Muscle of back (tissue), 3 donors: ENCODE measurements at regions not wholly inside any gene's neighbourhood (a gene's known extent, or its start where the extent isn't known, plus 50 kb on each side); places are given as distances from the start of the nearest gene placed in this dataset.
"Not testable (repeated sequence)": the region's sequence is repeated elsewhere in the genome, so short reads cannot be mapped to it uniquely, and the experiment has no call there.

Source experiments
- DNase-seq, 3 donors: peaks; one replicate each; pipeline versions ENCODE4 v3.0.0 to v3.0.0-alpha.2; 2013

GRCh38 chrX:85529141-85529540, 149.7 kb upstream of the POF1B start:
- not testable (repeated sequence) for DNase-seq

DNA sequence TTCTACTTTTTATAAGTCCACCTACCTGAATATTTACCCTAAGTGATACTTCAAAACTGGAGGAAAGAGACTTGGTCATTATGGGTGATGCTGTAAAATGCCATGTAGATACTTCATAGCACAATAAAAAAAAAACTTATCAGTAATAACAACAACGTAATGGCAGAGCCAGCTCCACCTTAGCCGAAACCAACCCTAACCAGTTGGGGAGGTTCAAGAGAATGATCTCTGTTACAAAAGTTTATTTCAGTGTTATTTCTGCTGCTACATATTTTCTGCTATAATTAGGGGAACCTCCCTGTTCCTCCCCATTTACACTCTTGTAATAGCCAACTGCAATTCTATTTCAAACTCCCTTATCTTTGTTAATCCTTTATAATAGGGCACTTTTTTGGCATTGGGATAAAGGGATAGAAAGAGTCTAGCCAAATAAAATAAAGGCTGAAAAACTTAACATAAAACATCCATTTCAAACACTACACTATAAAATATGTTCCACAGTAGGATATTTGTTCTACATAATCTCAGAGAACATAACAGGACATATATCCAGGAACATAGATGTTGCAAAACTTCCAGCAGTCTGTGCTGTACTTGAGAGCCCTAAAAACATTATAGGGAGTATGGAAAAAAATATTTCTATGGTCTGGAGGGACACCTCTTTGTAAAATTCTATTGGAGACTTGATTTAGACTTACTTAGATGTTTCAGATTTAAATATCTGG, 138.7 kb upstream of the POF1B start:
- no peak for DNase-seq

DNA sequence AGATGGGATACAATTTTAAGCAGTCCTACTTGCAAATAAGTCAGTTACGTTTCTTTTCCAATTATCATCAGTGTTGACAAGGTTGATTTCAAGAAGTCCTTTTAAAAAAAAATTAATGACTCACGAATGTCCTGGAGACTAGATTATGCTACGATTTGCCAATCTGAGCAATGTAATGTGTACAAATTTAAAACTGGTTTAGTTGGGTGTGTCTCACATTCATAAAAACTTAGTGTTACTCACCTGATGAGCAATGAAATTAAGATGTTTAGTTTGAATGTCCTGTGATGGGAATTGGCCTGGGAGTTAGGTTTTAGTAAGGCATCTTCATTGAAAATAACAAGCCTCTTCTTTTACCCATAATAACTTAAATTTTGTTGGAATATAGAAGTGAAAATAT, 136.7 kb upstream of the POF1B start:
- DNase-seq = no peak

DNA sequence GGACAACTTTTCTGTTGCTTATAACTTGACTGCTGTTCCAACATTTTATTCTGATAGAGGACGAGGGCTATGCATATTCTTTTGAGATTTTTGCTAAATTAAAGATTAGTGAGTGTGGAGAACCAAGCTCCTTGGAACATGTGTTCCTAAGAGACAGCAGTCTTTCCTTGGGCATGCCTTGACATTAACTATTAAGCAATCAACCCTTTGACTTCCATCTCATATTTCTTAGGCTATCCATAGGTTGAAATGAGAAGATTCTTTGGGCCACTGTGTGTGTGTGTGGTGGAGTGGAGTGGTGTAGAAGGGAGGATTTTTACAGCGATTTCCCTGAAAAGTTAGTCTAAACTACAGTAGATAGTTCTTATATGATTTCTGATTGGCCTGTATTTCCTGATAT, 127.4 kb upstream of the POF1B start:
- DNase-seq = no peak

GRCh38 chrX:85505801-85506200, 126.3 kb upstream of the POF1B start:
- DNase-seq = no peak

DNA sequence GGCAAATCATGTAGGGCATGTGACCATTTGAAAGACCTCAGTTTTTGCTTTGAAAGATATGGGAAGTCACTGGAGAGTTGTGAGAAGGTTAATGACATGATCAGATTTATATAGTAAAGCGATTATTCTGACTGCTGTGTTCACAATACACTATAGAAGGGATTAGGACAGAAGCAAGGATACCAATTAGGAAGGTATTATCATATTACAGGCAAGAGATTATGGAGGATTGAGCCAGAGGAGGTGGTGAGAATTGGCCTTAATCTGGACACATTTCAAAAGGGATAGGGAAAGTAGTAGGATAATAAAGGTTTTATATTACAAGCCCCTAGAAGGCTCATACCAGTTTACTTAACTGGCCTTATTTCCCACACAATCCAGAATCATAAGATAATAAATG, 124.9 kb upstream of the POF1B start:
- no peak for DNase-seq

DNA sequence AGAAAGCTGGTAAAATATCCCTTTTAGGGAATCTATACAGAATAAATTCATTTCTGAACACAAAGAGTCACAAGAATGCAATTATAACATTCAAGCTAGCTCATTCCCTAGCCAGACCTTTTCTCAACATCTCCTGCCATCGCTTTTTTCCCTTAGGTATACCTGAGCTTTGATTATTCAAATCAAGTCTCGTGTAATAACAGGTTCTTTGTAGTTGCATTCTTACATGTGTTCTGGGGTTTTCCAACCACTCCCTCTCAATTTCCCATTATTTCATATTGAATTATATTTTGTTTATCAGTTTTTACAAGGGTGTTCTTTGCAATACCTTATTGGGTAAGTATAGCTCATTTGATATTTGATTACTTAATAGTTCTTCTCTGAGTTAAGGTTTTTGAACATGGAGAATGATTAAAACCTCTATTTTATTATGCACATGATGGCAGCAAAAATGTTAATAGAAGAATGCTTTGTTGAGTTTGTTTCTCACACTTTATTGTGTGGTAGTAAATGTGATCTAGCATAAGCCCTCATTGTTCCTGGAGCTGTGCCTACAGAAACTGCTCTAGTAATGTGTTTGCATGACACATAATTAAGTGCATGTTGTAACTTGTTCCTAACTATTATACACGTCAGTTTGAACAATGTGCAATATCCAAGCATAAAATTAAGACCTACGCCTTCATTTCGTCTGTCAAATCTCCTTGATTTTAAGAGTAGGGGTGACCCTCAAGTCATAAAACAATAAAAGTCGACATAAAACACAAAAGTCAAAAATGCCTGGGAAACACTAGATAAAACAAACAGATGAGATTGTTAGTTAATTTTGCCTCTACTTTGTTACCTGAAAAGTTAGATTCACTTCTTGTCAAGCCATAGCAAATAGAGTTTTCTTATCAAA, 124.0 kb upstream of the POF1B start:
- no peak for DNase-seq

- DNase-seq = no peak
These were observed 121.9 kb upstream of the POF1B start for GRCh38 chrX:85501349-85501748.

DNA sequence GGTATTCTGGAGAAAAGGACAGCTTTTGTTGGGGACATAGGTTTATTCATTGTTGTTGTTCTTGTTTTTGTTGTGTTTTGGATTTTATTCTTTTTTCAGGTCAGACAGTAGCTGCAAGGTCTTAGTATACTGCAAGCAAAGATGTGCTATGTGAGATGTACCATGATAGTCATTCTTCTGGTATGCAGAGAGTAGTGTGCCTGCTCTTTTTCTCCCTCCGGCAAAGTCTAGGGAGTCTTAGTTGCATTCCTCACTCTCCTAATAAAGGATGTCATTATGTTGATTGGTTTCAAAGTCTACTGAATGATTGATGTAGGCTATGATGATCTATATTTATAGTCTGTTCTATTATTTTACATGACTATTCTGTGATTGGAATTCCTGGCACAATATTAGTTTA, 119.9 kb upstream of the POF1B start:
- DNase-seq = no peak

DNA sequence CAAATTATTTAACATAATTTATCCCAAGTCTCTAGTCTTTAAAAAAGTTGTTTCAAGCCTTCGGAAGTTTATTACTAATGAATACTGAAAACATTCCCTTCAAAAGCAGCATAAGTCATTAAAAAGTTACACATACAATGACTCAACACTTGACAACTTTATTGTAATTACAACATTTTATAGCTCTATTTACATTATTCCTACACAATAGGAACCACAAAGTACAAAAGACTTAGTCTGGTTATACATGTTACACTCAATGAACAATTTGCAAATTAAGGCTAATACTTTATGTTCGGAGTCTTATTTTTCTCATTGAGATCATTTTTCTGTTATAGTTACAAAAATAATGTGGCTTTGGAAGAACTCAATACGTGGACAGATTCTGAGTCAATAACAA, 114.4 kb upstream of the POF1B start:
- no peak for DNase-seq

DNA sequence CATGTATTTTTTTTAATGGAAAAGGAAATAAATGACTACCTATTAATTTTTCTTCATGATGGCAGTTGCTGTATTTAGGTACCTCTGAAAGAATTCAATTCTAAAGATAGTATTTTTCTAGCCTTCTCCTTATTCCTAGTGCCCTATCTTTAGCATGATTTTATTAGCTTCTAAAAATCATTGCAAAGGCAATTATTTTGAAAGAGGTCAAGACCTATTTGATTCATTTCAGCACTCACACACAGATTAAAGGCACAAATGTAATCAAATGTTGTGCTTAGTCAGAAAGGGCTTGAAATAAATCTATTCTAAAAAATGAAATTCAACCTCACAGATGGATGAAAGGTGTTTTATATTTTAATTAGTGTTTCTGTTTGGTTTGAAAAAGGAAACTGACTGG, 74.8 kb upstream of the POF1B start:
- no peak for DNase-seq

DNA sequence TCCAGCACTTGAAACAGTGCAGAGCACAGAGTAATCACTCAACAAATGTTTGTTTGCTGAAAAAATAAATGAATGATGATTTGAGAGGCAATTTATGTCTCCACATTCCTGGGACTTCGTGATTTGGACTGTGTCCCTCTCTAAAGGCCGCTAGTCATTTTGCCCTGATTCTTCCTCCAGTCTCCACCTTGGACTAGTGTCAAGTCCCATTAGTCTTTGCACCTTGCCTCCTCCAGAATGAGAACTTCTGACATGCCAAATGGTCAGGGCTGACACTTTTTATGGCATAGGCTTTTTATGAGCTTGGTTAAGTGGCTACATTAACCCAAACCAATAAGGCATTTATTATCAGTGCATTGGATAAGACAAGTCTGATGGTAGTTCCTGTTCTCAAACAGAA, 65.1 kb upstream of the POF1B start:
- no peak for DNase-seq
